GM23248 (cell line): ENCODE measurements at regions not wholly inside any gene's neighbourhood (a gene's known extent, or its start where the extent isn't known, plus 50 kb on each side); places are given as distances from the start of the nearest gene placed in this dataset.

Source experiments
- DNase-seq: peaks from one replicate; pipeline ENCODE4 v3.0.0-alpha.2; 2015
- H2AFZ ChIP-seq: fragments of 200-600 bp; sonication (generic); 2 replicates; pipeline ENCODE4 v1.6.1; 2016; ENCODE audit warnings: antibody characterized with exemption
- H3F3A ChIP-seq: fragments of 200-600 bp; sonication (generic); 2 replicates; pipeline ENCODE4 v1.6.1; 2016; ENCODE audit warnings: mild to moderate bottlenecking, antibody characterized with exemption, mixed run types; ENCODE audit not compliant: insufficient read depth
- H3K27ac ChIP-seq: fragments of 200-600 bp; sonication (generic); 2 replicates; pipeline ENCODE4 v1.5.1; 2016; ENCODE audit warnings: mild to moderate bottlenecking
- H3K27me3 ChIP-seq: fragments of 200-600 bp; sonication (generic); replicated peaks from 2 replicates; pipeline ENCODE4 v1.6.1; 2016; ENCODE audit warnings: mild to moderate bottlenecking; ENCODE audit not compliant: insufficient read depth
- H3K36me3 ChIP-seq: fragments of 200-600 bp; sonication (generic); 2 replicates; pipeline ENCODE4 v1.6.1; 2016; ENCODE audit warnings: low read depth, mild to moderate bottlenecking
- H3K4me1 ChIP-seq: fragments of 200-600 bp; sonication (generic); 2 replicates; pipeline ENCODE4 v1.6.1; 2016; ENCODE audit warnings: mild to moderate bottlenecking; ENCODE audit not compliant: insufficient read depth
- H3K4me2 ChIP-seq: fragments of 200-600 bp; sonication (generic); one replicate; pipeline ENCODE4 v1.6.1; 2016; ENCODE audit warnings: mild to moderate bottlenecking; ENCODE audit not compliant: unreplicated experiment
- H3K4me3 ChIP-seq: fragments of 200-600 bp; sonication (generic); 2 replicates; pipeline ENCODE4 v1.5.1; 2016; ENCODE audit warnings: mild to moderate bottlenecking
- H3K79me2 ChIP-seq: fragments of 200-600 bp; sonication (generic); 2 replicates; pipeline ENCODE4 v1.6.1; 2016; ENCODE audit warnings: mild to moderate bottlenecking; ENCODE audit not compliant: insufficient read depth
- H3K9ac ChIP-seq: fragments of 200-600 bp; sonication (generic); 2 replicates; pipeline ENCODE4 v1.6.1; 2016; ENCODE audit warnings: mild to moderate bottlenecking
- H3K9me2 ChIP-seq: fragments of 200-600 bp; sonication (generic); 2 replicates; pipeline ENCODE4 v1.6.1; 2016; ENCODE audit warnings: mixed run types, mild to moderate bottlenecking, moderate library complexity; ENCODE audit not compliant: insufficient read depth
- H3K9me3 ChIP-seq: fragments of 200-600 bp; sonication (generic); one replicate; pipeline ENCODE4 v1.6.1; 2017; ENCODE audit warnings: low read depth
- H4K20me1 ChIP-seq: fragments of 200-600 bp; sonication (generic); 2 replicates; pipeline ENCODE4 v1.6.0; 2016; ENCODE audit not compliant: insufficient read depth
- EZH2 ChIP-seq: fragments of 200-600 bp; sonication (generic); IDR thresholded peaks from 2 replicates; pipeline ENCODE4 v1.6.1; 2018; ENCODE audit warnings: antibody characterized with exemption, mild to moderate bottlenecking; ENCODE audit not compliant: insufficient read depth, poor library complexity, severe bottlenecking
- EZH2phosphoT487 ChIP-seq: fragments of 200-600 bp; sonication (generic); IDR thresholded peaks from 2 replicates; pipeline ENCODE4 v1.6.1; 2018; ENCODE audit warnings: antibody characterized with exemption, moderate library complexity, mild to moderate bottlenecking, low read depth; ENCODE audit not compliant: insufficient read depth
- WGBS, 2 experiments: methylation state at CpG; one replicate each; pipeline ENCODE4 v1.1.6; 2015 to 2017; ENCODE audit warnings: low lambda C conversion rate in 2 of 2, low coverage in 1 of 2; ENCODE audit errors: missing lambda C conversion rate in 2 of 2; 5-methylcytosine and 5-hydroxymethylcytosine counted together
- in situ Hi-C: fragments of 300-500 bp; cut with MboI; formaldehyde crosslinking; loops from 2 replicates; pipeline ENCODE4 v1.15.0; 2020

- Histone ChIP-seq H3K9me2 (no peaks in the 10 kb centered on the region; the same call in 1 of the 2 replicates), H4K20me1 (no peaks in the 10 kb centered on the region), H3K4me3 (no peak overlapping the region), H3K4me2 (no peak overlapping the region), H3K9me3 (no peaks in the 10 kb centered on the region), H3F3A (no peaks in the 10 kb centered on the region), H3K79me2 (no peaks in the 10 kb centered on the region), H2AFZ (no peak overlapping the region), H3K27me3 (no peaks in the 10 kb centered on the region), H3K9ac (no peak overlapping the region), H3K36me3 (no peaks in the 10 kb centered on the region), H3K4me1 (peaks cover 12% of the 10 kb centered on the region; the same call in 1 of the 2 replicates), H3K27ac (no peak overlapping the region)
- DNase-seq, result no peak
- in situ Hi-C loops, result no loop called here
- TF ChIP-seq EZH2phosphoT487 (no peak), EZH2 (no peak)
- 5 to 7% methylated on average over 2 of the region's 2 CpGs for WGBS, 2 experiments
Measured at GRCh38 chr1:199291022-199291740, 652.3 kb downstream of the PTPRC start.

- H2AFZ ChIP-seq, result no peak overlapping the region
Measured at GRCh38 chr1:199292896-199293295, 654.1 kb downstream of the PTPRC start.

DNA sequence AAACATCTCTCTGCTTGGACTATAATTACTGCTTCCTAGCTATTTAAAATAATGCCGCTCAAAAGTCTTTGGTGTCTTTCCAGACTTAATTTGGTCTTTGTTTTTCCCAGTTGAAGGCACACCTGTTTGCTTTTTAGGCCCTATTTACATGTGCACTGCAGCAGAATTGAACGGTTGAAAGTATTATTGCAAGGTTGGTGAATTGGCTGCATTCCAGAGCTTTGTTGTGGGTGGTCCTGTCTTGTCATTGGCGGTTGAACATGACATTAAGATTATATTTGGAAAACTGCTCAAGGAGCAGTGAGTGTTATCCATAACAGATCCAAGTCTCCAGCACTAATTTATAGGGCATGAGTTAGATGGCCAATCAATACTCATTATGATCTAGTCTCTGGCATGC, 656.3 kb downstream of the PTPRC start:
- TF ChIP-seq EZH2phosphoT487 (no peak), EZH2 (no peak)
- Histone ChIP-seq H3K27me3 (no peaks in the 10 kb centered on the region), H3K9me2 (peaks cover 3% of the 10 kb centered on the region; the same call in 1 of the 2 replicates), H3K36me3 (no peaks in the 10 kb centered on the region), H3K9ac (no peak overlapping the region), H3K4me2 (no peak overlapping the region), H3K4me3 (no peak overlapping the region), H3F3A (peaks cover 4% of the 10 kb centered on the region; the same call in 1 of the 2 replicates), H3K9me3 (no peaks in the 10 kb centered on the region), H3K27ac (no peak overlapping the region), H3K4me1 (peaks cover 32% of the 10 kb centered on the region), H4K20me1 (no peaks in the 10 kb centered on the region), H3K79me2 (no peaks in the 10 kb centered on the region), H2AFZ (no peak overlapping the region)
- in situ Hi-C loops, result no loop called here
- 59 to 60% methylated on average over 3 of the region's 3 CpGs for WGBS, 2 experiments
- no peak for DNase-seq

More at GRCh38 chr1:199292896-199293295, 654.1 kb downstream of the PTPRC start:
- H3K4me2 ChIP-seq, result no peak overlapping the region
- in situ Hi-C loops, result no loop called here
- H3F3A ChIP-seq, result no peaks in the 10 kb centered on the region
- DNase-seq, result no peak
- H4K20me1 ChIP-seq, result no peaks in the 10 kb centered on the region
- no peaks in the 10 kb centered on the region for H3K9me3 ChIP-seq
- WGBS, 2 experiments, result 38 to 41% methylated on average over 1 of the region's 1 CpG
- no peaks in the 10 kb centered on the region for H3K27me3 ChIP-seq
- no peak overlapping the region for H3K4me3 ChIP-seq
- no peaks in the 10 kb centered on the region for H3K36me3 ChIP-seq
- no peaks in the 10 kb centered on the region for H3K79me2 ChIP-seq
- no peak overlapping the region for H3K9ac ChIP-seq
- H3K27ac ChIP-seq, result no peak overlapping the region
- H3K4me1 ChIP-seq, result peaks cover 21% of the 10 kb centered on the region
- no peak for TF ChIP-seq EZH2phosphoT487
- no peak for TF ChIP-seq EZH2
- H3K9me2 ChIP-seq, result no peaks in the 10 kb centered on the region; the same call in 1 of the 2 replicates

DNA sequence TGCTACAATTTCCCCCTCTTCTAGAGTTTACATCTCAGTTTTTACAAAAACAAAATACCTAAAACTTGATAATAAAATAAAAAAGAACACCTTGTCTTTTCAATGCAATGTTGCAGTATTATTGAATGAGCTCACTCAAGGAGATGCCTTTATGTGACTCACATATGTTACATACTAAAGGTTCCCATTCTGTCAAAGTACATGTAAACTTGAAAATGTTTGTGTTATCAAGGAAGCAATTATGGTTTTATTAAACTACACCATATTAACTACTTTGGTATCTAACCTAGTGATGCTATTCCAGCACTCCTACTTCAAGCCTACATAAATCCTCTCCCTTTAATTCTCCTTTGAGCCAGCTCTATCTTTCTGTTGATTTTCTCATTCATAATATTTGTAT, 658.3 kb downstream of the PTPRC start:
- Histone ChIP-seq H3K4me2 (no peak overlapping the region), H3K9me3 (no peaks in the 10 kb centered on the region), H4K20me1 (no peaks in the 10 kb centered on the region), H3K79me2 (no peaks in the 10 kb centered on the region), H3F3A (peaks cover 4% of the 10 kb centered on the region; the same call in 1 of the 2 replicates), H3K4me3 (no peak overlapping the region), H3K4me1 (peaks cover 28% of the 10 kb centered on the region), H3K27me3 (no peaks in the 10 kb centered on the region), H3K9me2 (peaks cover 3% of the 10 kb centered on the region; the same call in 1 of the 2 replicates), H2AFZ (no peak overlapping the region), H3K36me3 (no peaks in the 10 kb centered on the region), H3K27ac (no peak overlapping the region), H3K9ac (no peak overlapping the region)
- in situ Hi-C loops, result no loop called here
- TF ChIP-seq EZH2phosphoT487, result no peak
- DNase-seq, result peak; percentile 51

- Histone ChIP-seq H3K4me3 (no peak overlapping the region), H3K9me2 (peaks cover 3% of the 10 kb centered on the region; the same call in 1 of the 2 replicates), H3K36me3 (no peaks in the 10 kb centered on the region), H3K4me1 (peaks cover 34% of the 10 kb centered on the region), H3K79me2 (no peaks in the 10 kb centered on the region), H3K9ac (no peak overlapping the region), H3K9me3 (no peaks in the 10 kb centered on the region), H3K4me2 (no peak overlapping the region), H3F3A (peaks cover 4% of the 10 kb centered on the region; the same call in 1 of the 2 replicates), H3K27me3 (no peaks in the 10 kb centered on the region), H3K27ac (no peak overlapping the region), H2AFZ (no peak overlapping the region), H4K20me1 (no peaks in the 10 kb centered on the region)
- no peak for DNase-seq
- in situ Hi-C loops, result no loop called here
- TF ChIP-seq EZH2phosphoT487 (no peak), EZH2 (no peak)
- 67% methylated on average over 3 of the region's 3 CpGs for WGBS, 2 experiments
Measured at GRCh38 chr1:199297887-199298286, 659.0 kb downstream of the PTPRC start.
